GM12878 (cell line): ENCODE measurements at regions not wholly inside any gene's neighbourhood (a gene's known extent, or its start where the extent isn't known, plus 50 kb on each side); places are given as distances from the start of the nearest gene placed in this dataset.

Source experiments
- CTCF ChIP-seq, 3 experiments: IDR thresholded peaks in 2 of 3; conservative IDR thresholded peaks in 1 of 3; 2 replicates each; pipeline ENCODE4 v1.5.1; 2011; ENCODE audit warnings: low read depth in 3 of 3, low read length in 3 of 3, mild to moderate bottlenecking in 3 of 3, control low read depth in 2 of 3, moderate library complexity in 2 of 3, inconsistent platforms in 1 of 3, mixed read lengths in 1 of 3; ENCODE audit not compliant: control insufficient read depth in 2 of 3, insufficient read depth in 1 of 3; ENCODE audit errors: extremely low read depth in 1 of 3
- EGR1 ChIP-seq, 2 experiments: IDR thresholded peaks; 1 replicate in 1 of 2; 2 replicates in 1 of 2; pipeline ENCODE4 v1.6.1; 2011 to 2012; ENCODE audit warnings: low read depth in 2 of 2, low read length in 2 of 2, borderline replicate concordance in 1 of 2, mild to moderate bottlenecking in 1 of 2, moderate library complexity in 1 of 2
- NR2C1 ChIP-seq: fragments of 450-650 bp; IDR thresholded peaks from 2 replicates; pipeline ENCODE4 v1.6.1; 2017; ENCODE audit warnings: antibody characterized with exemption, mild to moderate bottlenecking, moderate library complexity
- RAD21 ChIP-seq: IDR thresholded peaks from 2 replicates; pipeline ENCODE4 v1.6.1; 2011; ENCODE audit warnings: mild to moderate bottlenecking, low read depth, low read length, moderate library complexity; ENCODE audit not compliant: insufficient read depth

GRCh38 chr2:220811115-220811514 is 761.0 kb downstream of the EPHA4 start:
- TF ChIP-seq RAD21 (no peak), NR2C1 (no peak), EGR1 (IDR thresholded peaks at IDR 0.05; ENCODE audit: borderline replicate concordance in 1 of 2, low read depth in 2 of 2, low read length in 2 of 2) (no peak), CTCF (IDR thresholded peaks at IDR 0.05 in 2 of 3, conservative IDR thresholded peaks at IDR 0.05 in 1 of 3; ENCODE audit: control insufficient read depth in 2 of 3, extremely low read depth in 1 of 3, insufficient read depth in 1 of 3, low read depth in 3 of 3, low read length in 3 of 3) (no peak)
